Epithelial cell of esophagus (primary cell): ENCODE measurements at regions not wholly inside any gene's neighbourhood (a gene's known extent, or its start where the extent isn't known, plus 50 kb on each side); places are given as distances from the start of the nearest gene placed in this dataset.

Experiments used
- DNase-seq: peaks from one replicate; pipeline ENCODE4 v3.0.0; 2010; ENCODE audit warnings: low read depth
- H3K4me3 ChIP-seq: 2 replicates; pipeline ENCODE4 v1.5.1; 2011; ENCODE audit warnings: mild to moderate bottlenecking, low read length, control low read depth
- CTCF ChIP-seq: IDR thresholded peaks from 2 replicates; pipeline ENCODE4 v1.5.1; 2011; ENCODE audit warnings: low read depth, mild to moderate bottlenecking, low read length, control low read depth, inconsistent platforms; ENCODE audit not compliant: insufficient read depth; ENCODE audit errors: missing control alignments

DNA sequence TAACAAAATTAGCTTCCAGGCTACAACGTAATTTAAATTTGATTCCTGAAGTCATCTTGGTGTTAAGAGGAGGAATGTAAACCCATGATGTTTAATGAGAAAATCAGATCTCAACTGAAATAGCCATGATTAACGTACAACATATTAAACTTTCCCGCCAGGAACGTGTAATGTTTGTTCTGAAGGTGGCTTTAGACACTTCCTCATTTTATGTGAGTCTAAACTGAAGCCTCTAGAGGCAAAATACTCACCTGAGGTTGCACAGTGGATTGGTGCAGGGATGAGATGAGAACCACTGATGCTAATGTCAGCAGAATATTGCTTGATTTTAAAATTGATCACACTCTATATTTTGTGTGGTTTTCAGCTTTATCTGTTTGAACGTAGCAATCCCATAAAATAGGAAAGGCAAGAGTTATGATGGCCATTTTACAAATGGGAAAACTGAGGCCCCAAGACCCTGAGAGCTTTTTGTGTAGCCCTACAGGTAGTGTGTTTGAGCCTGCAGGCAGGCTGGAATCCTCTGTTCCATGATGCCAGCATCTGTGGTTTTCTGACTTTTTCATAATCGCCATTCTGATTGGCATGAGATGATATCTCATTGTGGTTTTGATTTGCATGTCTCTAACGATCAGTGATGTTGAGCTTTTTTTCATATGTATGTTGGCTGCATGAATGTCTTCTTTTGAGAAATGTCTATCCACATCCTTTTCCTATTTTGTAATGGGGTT lies 243.7 kb upstream of the BMPER start:
- no peak for TF ChIP-seq CTCF
- DNase-seq, result no peak
- H3K4me3 ChIP-seq, result no peak overlapping the region

- no peak overlapping the region for H3K4me3 ChIP-seq
- TF ChIP-seq CTCF, result no peak
- DNase-seq, result peak; percentile 31
These were observed 238.8 kb upstream of the BMPER start for GRCh38 chr7:33666531-33666930.

GRCh38 chr7:33667196-33667595 lies 238.1 kb upstream of the BMPER start:
- no peak overlapping the region for H3K4me3 ChIP-seq
- DNase-seq, result peak; percentile 83
- no peak for TF ChIP-seq CTCF

DNA sequence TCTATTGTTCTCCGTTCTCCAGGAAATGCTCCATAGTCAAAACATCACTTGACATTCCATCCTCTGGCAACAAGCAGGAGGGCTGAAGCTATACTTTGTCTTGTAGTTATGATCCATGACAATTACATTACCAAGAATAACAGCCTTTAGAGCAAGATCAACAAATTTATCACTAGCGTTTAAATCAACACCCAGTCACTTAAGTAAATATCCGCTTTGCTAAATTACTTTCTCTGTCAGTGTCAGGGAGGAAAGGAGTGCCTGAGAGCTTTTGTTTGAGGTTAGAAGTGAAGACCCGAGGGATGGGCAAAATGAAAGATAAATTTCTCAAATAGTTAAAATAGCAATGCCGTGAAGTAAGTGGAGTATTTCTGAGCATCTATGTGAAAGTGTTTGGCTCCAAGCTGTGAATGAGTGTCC lies 236.1 kb upstream of the BMPER start:
- DNase-seq, result peak; percentile 67
- no peak for TF ChIP-seq CTCF
- no peak overlapping the region for H3K4me3 ChIP-seq

DNA sequence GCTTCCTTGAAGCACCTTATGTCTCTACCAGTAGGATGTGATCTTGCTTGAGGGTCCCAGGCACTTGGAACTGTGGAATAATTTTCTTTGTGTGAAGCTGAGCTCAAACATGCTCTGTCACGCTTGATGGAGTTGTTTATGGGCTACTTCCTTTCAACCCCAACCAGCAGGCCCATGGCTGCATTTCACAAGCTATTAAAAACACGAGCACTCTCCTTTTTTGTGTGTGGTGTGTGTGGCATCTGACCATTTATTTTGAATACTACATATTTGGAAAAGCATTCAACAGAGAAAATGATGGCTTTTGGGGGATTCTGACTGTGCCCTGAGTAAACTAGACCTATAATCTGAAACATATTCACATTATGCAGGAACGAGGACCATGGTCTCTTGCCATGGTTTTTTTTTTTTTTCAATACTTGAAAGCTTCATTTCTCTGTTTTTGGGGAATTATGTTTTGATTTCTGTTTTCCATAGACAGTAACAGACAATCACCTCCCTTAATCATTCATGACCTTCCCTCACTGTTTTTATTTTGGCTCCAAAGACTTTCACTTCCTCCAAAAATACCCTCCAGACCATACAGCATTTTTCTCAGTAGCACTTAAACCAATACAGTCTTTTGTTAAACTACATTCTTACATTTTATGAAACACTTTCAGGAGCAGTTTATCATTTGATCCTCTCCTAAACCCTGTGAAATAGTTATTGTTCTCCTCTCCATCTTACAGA lies 233.6 kb upstream of the BMPER start:
- TF ChIP-seq CTCF, result no peak
- no peak overlapping the region for H3K4me3 ChIP-seq
- DNase-seq, result peak; percentile 8

DNA sequence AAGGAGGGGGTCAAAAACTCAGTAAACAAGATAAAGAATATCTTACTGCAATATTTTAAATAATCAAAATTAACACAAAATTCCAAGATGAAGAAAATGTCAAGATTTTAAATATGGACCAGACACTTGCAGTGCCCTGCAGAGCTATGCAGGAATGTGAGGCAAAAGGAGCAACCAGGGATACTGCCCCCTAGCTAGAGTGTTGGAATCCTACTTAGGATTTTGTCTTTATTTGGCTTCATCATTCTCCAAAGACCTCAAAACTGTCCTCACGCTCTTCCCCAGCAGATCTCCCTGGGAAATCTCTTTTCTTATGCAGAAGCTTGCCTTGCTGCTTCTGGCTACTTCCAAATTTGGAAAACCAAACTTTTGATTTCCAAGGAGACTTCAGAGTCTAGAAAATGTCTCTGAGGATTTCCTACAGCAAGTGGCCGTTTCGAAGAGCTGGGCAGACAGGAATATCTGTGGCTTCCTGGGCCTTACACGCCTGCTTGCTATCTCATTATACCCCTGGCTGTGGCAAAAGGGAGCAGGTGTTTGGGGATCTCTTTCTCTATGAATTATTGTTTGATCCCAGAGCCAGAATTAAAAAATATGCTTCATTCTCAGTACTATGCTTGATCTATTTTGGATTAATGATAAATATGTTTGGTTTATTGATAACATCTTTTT lies 232.2 kb upstream of the BMPER start:
- no peak overlapping the region for H3K4me3 ChIP-seq
- TF ChIP-seq CTCF, result peak; percentile 5
- DNase-seq, result no peak
